A549 (cell line): ENCODE measurements at regions not wholly inside any gene's neighbourhood (a gene's known extent, or its start where the extent isn't known, plus 50 kb on each side); places are given as distances from the start of the nearest gene placed in this dataset.
A peak's percentile ranks its signal among the peaks of the same experiment; 100 is the strongest.

Source experiments
- ATAC-seq, 2 experiments: fragments of 200-7000 bp in 1 of 2; fragments of >200 bp in 1 of 2; cut with Nextera tagmentation in 1 of 2; cut with Tn5 transposase in 1 of 2; 3 replicates each; pipeline versions ENCODE4 v1.8.0 to v1.9.1; 2018 to 2020; ENCODE audit warnings: mild to moderate bottlenecking in 1 of 2, moderate library complexity in 1 of 2
- CTCF ChIA-PET: fragments of 300-600 bp; sonication (Branson Sonifier 250); formaldehyde crosslinking; extraction: SDS; loops from one replicate; lab custom pipeline; 2021; ENCODE audit warnings: antibody characterized with exemption, inconsistent platforms; lab: Yijun Ruan, JAX
- POLR2A ChIA-PET: fragments of 350-600 bp; formaldehyde crosslinking; extraction: SDS; loops from one replicate; lab custom pipeline; 2021; ENCODE audit warnings: antibody characterized with exemption, inconsistent platforms; lab: Yijun Ruan, JAX
- DNase-seq, 2 experiments: peaks; one replicate each; pipeline versions ENCODE4 v3.0.0 to v3.0.0-alpha.2; 2011 to 2016; ENCODE audit warnings: low read depth in 1 of 2, low spot score in 1 of 2
- FAIRE-seq: peaks from 2 replicates; lab custom pipeline; 2011; peaks lifted over from hg19 to GRCh38; lab: Jason Lieb, UNC
- H3K27ac ChIP-seq, 2 experiments: fragments of >200 bp; sonication (Bioruptor Twin); formaldehyde crosslinking; 3 replicates each; pipeline ENCODE4 v1.5.1; 2016 to 2017
- H3K4me1 ChIP-seq: fragments of >200 bp; sonication (Bioruptor Twin); formaldehyde crosslinking; 3 replicates; pipeline ENCODE4 v1.6.1; 2016
- H3K4me2 ChIP-seq: fragments of >200 bp; sonication (Bioruptor Twin); formaldehyde crosslinking; 3 replicates; pipeline ENCODE4 v1.6.1; 2016
- H3K4me3 ChIP-seq: fragments of >200 bp; sonication (Bioruptor Twin); formaldehyde crosslinking; 3 replicates; pipeline ENCODE4 v1.5.1; 2016
- H3K9me3 ChIP-seq: fragments of >200 bp; sonication (Bioruptor Twin); formaldehyde crosslinking; 3 replicates; pipeline ENCODE4 v1.6.1; 2016
- CBX2 ChIP-seq: fragments of 200-600 bp; sonication (generic); IDR thresholded peaks from 2 replicates; pipeline ENCODE4 v1.6.1; 2016; ENCODE audit warnings: low read depth, mild to moderate bottlenecking, borderline replicate concordance
- CBX8 ChIP-seq: fragments of 200-600 bp; sonication (generic); IDR thresholded peaks from 2 replicates; pipeline ENCODE4 v1.6.1; 2016
- CEBPB ChIP-seq, 2 experiments: fragments of >200 bp in 1 of 2; sonication (Bioruptor Twin) in 1 of 2; formaldehyde crosslinking in 1 of 2; IDR thresholded peaks; 2 replicates each; pipeline ENCODE4 v1.6.1; 2012 to 2016
- CHD4 ChIP-seq: fragments of 200-600 bp; sonication (generic); IDR thresholded peaks from 2 replicates; pipeline ENCODE4 v1.6.1; 2016; ENCODE audit warnings: antibody characterized with exemption, mild to moderate bottlenecking, borderline replicate concordance
- CTCF ChIP-seq: fragments of >200 bp; sonication (Bioruptor Twin); formaldehyde crosslinking; IDR thresholded peaks from 3 replicates; pipeline ENCODE4 v1.5.1; 2016
- EHMT2 ChIP-seq: fragments of 200-600 bp; sonication (generic); IDR thresholded peaks from 2 replicates; pipeline ENCODE4 v1.6.1; 2016; ENCODE audit warnings: antibody characterized with exemption, low read depth, mild to moderate bottlenecking, moderate library complexity
- ELK1 ChIP-seq: fragments of 150-350 bp; IDR thresholded peaks from 2 replicates; pipeline ENCODE4 v1.6.1; 2014; ENCODE audit warnings: low read depth, mild to moderate bottlenecking, low read length
- EP300 ChIP-seq, 2 experiments: fragments of >200 bp; sonication (Bioruptor Twin); formaldehyde crosslinking; IDR thresholded peaks; 2 replicates in 1 of 2; 3 replicates in 1 of 2; pipeline ENCODE4 v1.6.1; 2016 to 2017
- ESRRA ChIP-seq: fragments of 150-350 bp; IDR thresholded peaks from 2 replicates; pipeline ENCODE4 v1.6.1; 2014; ENCODE audit warnings: mild to moderate bottlenecking, low read length, borderline replicate concordance
- FOSB ChIP-seq: fragments of 250-450 bp; sonication (Bioruptor Pico); IDR thresholded peaks from 2 replicates; pipeline ENCODE4 v1.5.0; 2020; ENCODE audit warnings: mild to moderate bottlenecking, moderate library complexity
- FOSL2 ChIP-seq, 2 experiments: fragments of 450-650 bp in 1 of 2; fragments of >200 bp in 1 of 2; sonication (Bioruptor Twin) in 1 of 2; formaldehyde crosslinking; IDR thresholded peaks; 2 replicates each; pipeline versions ENCODE4 v1.5.0 to v1.6.1; 2016 to 2020; ENCODE audit warnings: mild to moderate bottlenecking in 1 of 2, moderate library complexity in 1 of 2
- GATA3 ChIP-seq: IDR thresholded peaks from 2 replicates; pipeline ENCODE4 v1.6.1; 2012; ENCODE audit warnings: borderline replicate concordance
- HDAC2 ChIP-seq: fragments of 200-600 bp; sonication (generic); IDR thresholded peaks from 2 replicates; pipeline ENCODE4 v1.6.1; 2016
- HEYL ChIP-seq: fragments of 250-450 bp; sonication (Bioruptor Pico); IDR thresholded peaks from 2 replicates; pipeline ENCODE4 v1.8.0; 2021; ENCODE audit warnings: mild to moderate bottlenecking, moderate library complexity
- HOXA7 ChIP-seq: fragments of 250-450 bp; sonication (Bioruptor Pico); IDR thresholded peaks from 2 replicates; pipeline ENCODE4 v1.5.0; 2020; ENCODE audit warnings: mild to moderate bottlenecking, moderate library complexity
- HOXB13 ChIP-seq: fragments of 250-450 bp; sonication (Bioruptor Pico); IDR thresholded peaks from 2 replicates; pipeline ENCODE4 v1.5.0; 2020; ENCODE audit warnings: low read depth, mild to moderate bottlenecking, moderate library complexity
- HOXB5 ChIP-seq: fragments of 250-450 bp; sonication (Bioruptor Pico); IDR thresholded peaks from 2 replicates; pipeline ENCODE4 v1.5.0; 2020; ENCODE audit warnings: mild to moderate bottlenecking, moderate library complexity
- KDM1A ChIP-seq: fragments of 200-600 bp; sonication (generic); IDR thresholded peaks from 2 replicates; pipeline ENCODE4 v1.6.1; 2016; ENCODE audit warnings: low read depth, mild to moderate bottlenecking
- KDM5A ChIP-seq: fragments of 200-600 bp; sonication (generic); IDR thresholded peaks from 2 replicates; pipeline ENCODE4 v1.6.1; 2016; ENCODE audit warnings: antibody characterized with exemption, mild to moderate bottlenecking
- MAFK ChIP-seq: fragments of 450-650 bp; IDR thresholded peaks from 2 replicates; pipeline ENCODE4 v1.6.1; 2014; ENCODE audit not compliant: partially characterized antibody
- MAX ChIP-seq: IDR thresholded peaks from 2 replicates; pipeline ENCODE4 v1.6.1; 2012
- MAZ ChIP-seq: fragments of 150-350 bp; IDR thresholded peaks from 2 replicates; pipeline ENCODE4 v1.6.1; 2014; ENCODE audit warnings: antibody characterized with exemption, low read depth, low read length, borderline replicate concordance
- NFE2L2 ChIP-seq: fragments of 150-350 bp; conservative IDR thresholded peaks from 2 replicates; pipeline ENCODE4 v1.6.1; 2014; ENCODE audit warnings: low read length
- NR3C1 ChIP-seq: fragments of >200 bp; sonication (Bioruptor Twin); formaldehyde crosslinking; IDR thresholded peaks from 3 replicates; pipeline ENCODE4 v1.6.1; 2017
- PBX3 ChIP-seq: IDR thresholded peaks from 2 replicates; pipeline ENCODE4 v1.6.1; 2012
- PHF8 ChIP-seq: fragments of 200-600 bp; sonication (generic); IDR thresholded peaks from 2 replicates; pipeline ENCODE4 v1.6.1; 2016; ENCODE audit warnings: low read depth, mild to moderate bottlenecking, antibody characterized with exemption, moderate library complexity, borderline replicate concordance
- POLR2A ChIP-seq: IDR thresholded peaks from 2 replicates; pipeline ENCODE4 v1.6.1; 2012; ENCODE audit warnings: mild to moderate bottlenecking, low read length
- RARB ChIP-seq: fragments of 250-450 bp; sonication (Bioruptor Pico); IDR thresholded peaks from 2 replicates; pipeline ENCODE4 v1.8.0; 2021; ENCODE audit warnings: mild to moderate bottlenecking, moderate library complexity
- RFX5 ChIP-seq: fragments of 450-650 bp; IDR thresholded peaks from 2 replicates; pipeline ENCODE4 v1.7.1; 2014; ENCODE audit warnings: antibody characterized with exemption, mild to moderate bottlenecking, moderate library complexity
- RNF2 ChIP-seq: fragments of 200-600 bp; sonication (generic); IDR thresholded peaks from 2 replicates; pipeline ENCODE4 v1.6.1; 2016; ENCODE audit warnings: low read depth, mild to moderate bottlenecking, antibody characterized with exemption, moderate library complexity, borderline replicate concordance
- SREBF2 ChIP-seq: fragments of 450-650 bp; IDR thresholded peaks from 2 replicates; pipeline ENCODE4 v1.6.1; 2014; ENCODE audit warnings: mild to moderate bottlenecking, moderate library complexity
- TP53 ChIP-seq: fragments of 250-450 bp; sonication (Bioruptor Pico); IDR thresholded peaks from 2 replicates; pipeline ENCODE4 v1.5.0; 2021; ENCODE audit warnings: mild to moderate bottlenecking, moderate library complexity
- ZC3H11A ChIP-seq: fragments of 450-650 bp; IDR thresholded peaks from 2 replicates; pipeline ENCODE4 v1.6.1; 2014; ENCODE audit warnings: antibody characterized with exemption, mild to moderate bottlenecking
- ZFP36 ChIP-seq: fragments of 450-650 bp; IDR thresholded peaks from 2 replicates; pipeline ENCODE4 v1.6.1; 2014; ENCODE audit warnings: borderline replicate concordance; ENCODE audit not compliant: partially characterized antibody
- ZNF302 ChIP-seq: fragments of 250-450 bp; sonication (Bioruptor Pico); IDR thresholded peaks from 2 replicates; pipeline ENCODE4 v1.9.0; 2021; ENCODE audit warnings: inconsistent platforms, mild to moderate bottlenecking, moderate library complexity
- ZSCAN20 ChIP-seq: fragments of 250-450 bp; sonication (Bioruptor Pico); IDR thresholded peaks from 2 replicates; pipeline ENCODE4 v1.8.0; 2022; ENCODE audit warnings: mild to moderate bottlenecking, moderate library complexity
- WGBS: methylation state at CpG from one replicate; pipeline ENCODE4 v1.1.6; 2017; ENCODE audit errors: missing lambda C conversion rate; 5-methylcytosine and 5-hydroxymethylcytosine counted together
- TF ChIP-seq, protein P1 (sequence below): fragments of >200 bp; sonication (Bioruptor Twin); formaldehyde crosslinking; IDR thresholded peaks from 2 replicates; pipeline ENCODE4 v1.6.1; 2016
- TF ChIP-seq, protein P2 (sequence below): fragments of 450-650 bp; IDR thresholded peaks from 2 replicates; pipeline ENCODE4 v1.6.1; 2014; ENCODE audit warnings: antibody characterized with exemption

GRCh38 chr13:44306371-44307192 is 67.0 kb upstream of the SERP2 start:
- Histone ChIP-seq H3K27ac (peak overlapping the region; percentile 93 to 97), H3K4me1 (peaks cover 81% of the 10 kb centered on the region), H3K4me3 (peak overlapping the region; percentile 17; the same call in 1 of the 3 replicates), H3K9me3 (no peaks in the 10 kb centered on the region), H3K4me2 (peak overlapping the region; percentile 83)
- DNase-seq (peak; percentile 36 to 94), ATAC-seq (peak; percentile 85), FAIRE-seq (no peak)
- WGBS = 5% methylated on average over 9 of the region's 14 CpGs
- POLR2A ChIA-PET = interaction anchor here (0.6 to 2.6 kb wide), 8 partner anchors 39 to 262 kb away, joined by 3 to 80 read pairs (median 7); no protein-coding TSS in a partner anchor
- CTCF ChIA-PET = interaction anchor here (0.7 to 2.0 kb wide), 4 partner anchors 74 to 398 kb away, joined by 3 to 6 read pairs (median 4); no protein-coding TSS in a partner anchor
- TF ChIP-seq ZFP36 = no peak
- TF ChIP-seq HOXA7 (CRISPR knock-in tag) = no peak
- no peak for TF ChIP-seq CHD4
- TF ChIP-seq MAFK = peak; percentile 35
- peak; percentile 49 to 72; a peak in 3 of 4 replicates for TF ChIP-seq CEBPB (IDR thresholded peaks at IDR 0.05)
- peak; percentile 94 to 98; a peak in 4 of 5 replicates for TF ChIP-seq EP300 (IDR thresholded peaks at IDR 0.05)
- no peak for TF ChIP-seq ZC3H11A
- TF ChIP-seq, protein P1, sequence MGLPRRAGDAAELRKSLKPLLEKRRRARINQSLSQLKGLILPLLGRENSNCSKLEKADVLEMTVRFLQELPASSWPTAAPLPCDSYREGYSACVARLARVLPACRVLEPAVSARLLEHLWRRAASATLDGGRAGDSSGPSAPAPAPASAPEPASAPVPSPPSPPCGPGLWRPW = 0 out of 2 replicates have a peak, but pooled peaks have one; percentile 27
- peak; percentile 89 for TF ChIP-seq GATA3
- TF ChIP-seq HOXB13 (CRISPR knock-in tag) = no peak; the same call in 1 of the 2 replicates
- no peak for TF ChIP-seq EHMT2
- TF ChIP-seq KDM1A = no peak
- no peak for TF ChIP-seq CBX8
- TF ChIP-seq HOXB5 (CRISPR knock-in tag) = no peak
- no peak for TF ChIP-seq RNF2
- no peak for TF ChIP-seq ESRRA
- no peak for TF ChIP-seq KDM5A
- no peak for TF ChIP-seq ELK1
- no peak for TF ChIP-seq POLR2A
- TF ChIP-seq PBX3 = no peak
- TF ChIP-seq RFX5 = no peak
- no peak for TF ChIP-seq ZNF302
- TF ChIP-seq NFE2L2 = no peak
- no peak for TF ChIP-seq SREBF2
- TF ChIP-seq FOSB (CRISPR knock-in tag) = no peak
- TF ChIP-seq CBX2 = no peak
- no peak for TF ChIP-seq HEYL (CRISPR knock-in tag)
- no peak for TF ChIP-seq NR3C1
- no peak for TF ChIP-seq HDAC2
- TF ChIP-seq FOSL2 (IDR thresholded peaks at IDR 0.05) = peak; percentile 72
- TF ChIP-seq FOSL2 (CRISPR knock-in tag; IDR thresholded peaks at IDR 0.05) = peak; percentile 82
- TF ChIP-seq RARB (CRISPR knock-in tag) = no peak
- no peak for TF ChIP-seq MAZ
- TF ChIP-seq, protein P2, sequence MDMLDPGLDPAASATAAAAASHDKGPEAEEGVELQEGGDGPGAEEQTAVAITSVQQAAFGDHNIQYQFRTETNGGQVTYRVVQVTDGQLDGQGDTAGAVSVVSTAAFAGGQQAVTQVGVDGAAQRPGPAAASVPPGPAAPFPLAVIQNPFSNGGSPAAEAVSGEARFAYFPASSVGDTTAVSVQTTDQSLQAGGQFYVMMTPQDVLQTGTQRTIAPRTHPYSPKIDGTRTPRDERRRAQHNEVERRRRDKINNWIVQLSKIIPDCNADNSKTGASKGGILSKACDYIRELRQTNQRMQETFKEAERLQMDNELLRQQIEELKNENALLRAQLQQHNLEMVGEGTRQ = no peak
- no peak for TF ChIP-seq TP53
- no peak for TF ChIP-seq ZSCAN20 (CRISPR knock-in tag)
- TF ChIP-seq PHF8 = no peak
- no peak for TF ChIP-seq CTCF
- peak; percentile 51; the same call in 1 of the 2 replicates for TF ChIP-seq MAX
